Ishikawa (cell line): ENCODE measurements at regions not wholly inside any gene's neighbourhood (a gene's known extent, or its start where the extent isn't known, plus 50 kb on each side); places are given as distances from the start of the nearest gene placed in this dataset.

Experiments
- MAX ChIP-seq: IDR thresholded peaks from 2 replicates; pipeline ENCODE4 v1.6.1; 2012
- REST ChIP-seq: IDR thresholded peaks from 2 replicates; pipeline ENCODE4 v1.6.1; 2012; ENCODE audit warnings: low read depth, mild to moderate bottlenecking

GRCh38 chr2:144666032-144666431 is 146.1 kb upstream of the ZEB2 start:
- no peak for TF ChIP-seq REST
- TF ChIP-seq MAX, result no peak
